Uterus (tissue), 3 donors: ENCODE measurements at regions not wholly inside any gene's neighbourhood (a gene's known extent, or its start where the extent isn't known, plus 50 kb on each side); places are given as distances from the start of the nearest gene placed in this dataset.

ENCODE experiments used
- DNase-seq, 2 donors: peaks; one replicate each; pipeline ENCODE4 v3.0.0-alpha.2; 2019 to 2020
- H3K27ac ChIP-seq, 2 donors: fragments of 200-600 bp; sonication (generic); 1 replicate in 1 of 2; 2 replicates in 1 of 2; pipeline ENCODE4 v1.5.1; 2016 to 2018
- H3K27me3 ChIP-seq, 2 donors: fragments of 200-600 bp; sonication (generic); one replicate each; pipeline ENCODE4 v1.5.1; 2018 to 2019; ENCODE audit warnings: control low read depth in 1 of 2
- H3K36me3 ChIP-seq, 2 donors: fragments of 200-600 bp; sonication (generic); one replicate each; pipeline ENCODE4 v1.5.1; 2019; ENCODE audit warnings: control low read depth in 1 of 2
- H3K4me1 ChIP-seq, 2 donors: fragments of 200-600 bp; sonication (generic); one replicate each; pipeline ENCODE4 v1.5.1; 2018 to 2019; ENCODE audit warnings: control low read depth in 1 of 2
- H3K4me3 ChIP-seq, 2 donors: fragments of 200-600 bp; sonication (generic); 1 replicate in 1 of 2; 2 replicates in 1 of 2; pipeline ENCODE4 v1.5.1; 2018 to 2019; ENCODE audit warnings: mild to moderate bottlenecking in 1 of 2
- H3K9me3 ChIP-seq, 2 donors: fragments of 200-600 bp; sonication (generic); one replicate each; pipeline ENCODE4 v1.5.1; 2019; ENCODE audit warnings: control low read depth in 1 of 2
- POLR2A ChIP-seq, 2 donors: fragments of 450-650 bp; IDR thresholded peaks; one replicate each; pipeline ENCODE4 v1.6.1; 2016; ENCODE audit warnings: antibody characterized with exemption in 2 of 2, mild to moderate bottlenecking in 1 of 2, moderate library complexity in 1 of 2
- intact Hi-C: fragments of 100-400 bp; cut with DNase I; formaldehyde crosslinking; loops from one replicate; pipeline ENCODE4 v1.15.1; 2023; ENCODE audit warnings: low total_unique reads
- TF ChIP-seq, protein P1 (sequence below), 4 experiments: fragments of 200-600 bp in 2 of 4; fragments of 450-650 bp in 2 of 4; sonication (generic) in 2 of 4; IDR thresholded peaks; one replicate each; pipeline ENCODE4 v1.5.1; 2016 to 2019; ENCODE audit warnings: antibody characterized with exemption in 4 of 4, mild to moderate bottlenecking in 2 of 4, moderate library complexity in 1 of 4
- donor health status: DM: yes; HTN: yes; CAD: no.

- Histone ChIP-seq H3K36me3 (no peaks in the 10 kb centered on the region), H3K4me3 (no peak overlapping the region), H3K27me3 (no peaks in the 10 kb centered on the region), H3K27ac (no peak overlapping the region), H3K9me3 (no peaks in the 10 kb centered on the region), H3K4me1 (no peaks in the 10 kb centered on the region)
- TF ChIP-seq POLR2A (IDR thresholded peaks at IDR 0.05): no peak
- TF ChIP-seq, protein P1, sequence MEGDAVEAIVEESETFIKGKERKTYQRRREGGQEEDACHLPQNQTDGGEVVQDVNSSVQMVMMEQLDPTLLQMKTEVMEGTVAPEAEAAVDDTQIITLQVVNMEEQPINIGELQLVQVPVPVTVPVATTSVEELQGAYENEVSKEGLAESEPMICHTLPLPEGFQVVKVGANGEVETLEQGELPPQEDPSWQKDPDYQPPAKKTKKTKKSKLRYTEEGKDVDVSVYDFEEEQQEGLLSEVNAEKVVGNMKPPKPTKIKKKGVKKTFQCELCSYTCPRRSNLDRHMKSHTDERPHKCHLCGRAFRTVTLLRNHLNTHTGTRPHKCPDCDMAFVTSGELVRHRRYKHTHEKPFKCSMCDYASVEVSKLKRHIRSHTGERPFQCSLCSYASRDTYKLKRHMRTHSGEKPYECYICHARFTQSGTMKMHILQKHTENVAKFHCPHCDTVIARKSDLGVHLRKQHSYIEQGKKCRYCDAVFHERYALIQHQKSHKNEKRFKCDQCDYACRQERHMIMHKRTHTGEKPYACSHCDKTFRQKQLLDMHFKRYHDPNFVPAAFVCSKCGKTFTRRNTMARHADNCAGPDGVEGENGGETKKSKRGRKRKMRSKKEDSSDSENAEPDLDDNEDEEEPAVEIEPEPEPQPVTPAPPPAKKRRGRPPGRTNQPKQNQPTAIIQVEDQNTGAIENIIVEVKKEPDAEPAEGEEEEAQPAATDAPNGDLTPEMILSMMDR (IDR thresholded peaks at IDR 0.05): no peak
- intact Hi-C loops: no loop called here
- no peak for DNase-seq
Measured at GRCh38 chr2:120432293-120432975, 86.5 kb downstream of the INHBB start.

DNA sequence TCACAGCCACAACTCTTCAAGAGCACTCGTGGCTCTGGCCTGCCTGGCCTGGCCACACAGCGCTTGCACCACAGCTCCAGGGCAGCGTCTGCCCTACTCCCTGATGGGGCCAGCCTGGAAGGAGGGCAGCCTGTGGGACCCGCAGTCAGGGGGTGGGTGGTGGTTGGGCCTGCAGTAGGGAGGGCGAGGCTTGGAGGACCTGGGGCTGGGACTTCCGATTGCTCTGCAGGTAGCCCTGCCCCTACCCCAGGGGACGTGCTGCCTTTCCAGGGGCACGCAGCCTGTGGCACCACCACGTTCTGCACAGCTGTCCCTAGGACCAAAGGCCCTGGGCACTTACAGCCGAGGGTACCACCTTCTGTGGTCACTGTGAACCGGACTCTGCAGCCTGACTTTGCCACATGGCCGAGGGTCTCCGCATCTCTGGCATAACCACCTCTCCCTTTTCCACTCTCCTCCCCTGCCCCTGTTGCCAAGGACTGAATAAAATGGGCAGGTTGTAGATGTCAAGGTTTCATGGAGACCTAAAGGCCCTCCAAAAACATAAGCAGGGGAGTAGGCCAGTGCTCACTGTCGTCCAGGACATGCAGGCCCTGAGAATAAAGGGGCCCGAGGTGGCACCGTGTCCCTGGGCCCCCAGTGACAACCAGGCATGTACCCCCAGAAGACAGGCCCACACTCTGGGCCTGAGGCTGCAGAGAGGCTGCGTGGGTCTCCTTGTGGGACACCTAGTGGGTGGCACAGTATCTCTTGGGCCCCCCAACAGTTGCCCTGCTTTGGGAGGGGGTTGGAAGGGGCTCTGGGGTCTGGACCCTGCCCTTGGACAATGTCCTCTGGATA, 87.3 kb downstream of the INHBB start:
- Histone ChIP-seq H3K36me3 (no peaks in the 10 kb centered on the region), H3K9me3 (no peaks in the 10 kb centered on the region), H3K27me3 (no peaks in the 10 kb centered on the region), H3K4me1 (no peaks in the 10 kb centered on the region), H3K4me3 (no peak overlapping the region), H3K27ac (no peak overlapping the region)
- intact Hi-C loops: no loop called here
- DNase-seq: no peak
- TF ChIP-seq, protein P1 (IDR thresholded peaks at IDR 0.05): no peak
- no peak for TF ChIP-seq POLR2A (IDR thresholded peaks at IDR 0.05)

GRCh38 chr2:120433816-120434290, 87.9 kb downstream of the INHBB start:
- Histone ChIP-seq H3K27me3 (no peaks in the 10 kb centered on the region), H3K4me1 (no peaks in the 10 kb centered on the region), H3K27ac (no peak overlapping the region), H3K4me3 (no peak overlapping the region), H3K9me3 (no peaks in the 10 kb centered on the region), H3K36me3 (no peaks in the 10 kb centered on the region)
- intact Hi-C loops: no loop called here
- TF ChIP-seq, protein P1 (IDR thresholded peaks at IDR 0.05): no peak
- TF ChIP-seq POLR2A (IDR thresholded peaks at IDR 0.05): no peak
- DNase-seq: no peak

- no peaks in the 10 kb centered on the region for H3K27me3 ChIP-seq
- H3K4me3 ChIP-seq: no peak overlapping the region
- intact Hi-C loops: no loop called here
- no peak for DNase-seq
- H3K27ac ChIP-seq: no peak overlapping the region
- TF ChIP-seq POLR2A (IDR thresholded peaks at IDR 0.05): no peak
- TF ChIP-seq, protein P1 (IDR thresholded peaks at IDR 0.05): no peak
- no peaks in the 10 kb centered on the region for H3K9me3 ChIP-seq
- H3K36me3 ChIP-seq: no peaks in the 10 kb centered on the region
- H3K4me1 ChIP-seq: no peaks in the 10 kb centered on the region
Measured at GRCh38 chr2:120434492-120435308, 88.8 kb downstream of the INHBB start.
